ENCODE measurements at regions not wholly inside any gene's neighbourhood (a gene's known extent, or its start where the extent isn't known, plus 50 kb on each side); places are given as distances from the start of the nearest gene placed in this dataset.

- TF ChIP-seq ZNF462 (CRISPR knock-in tag; IDR thresholded peaks at IDR 0.05) = no peak
These were observed 146.4 kb upstream of the MAP2 start (continued) for GRCh38 chr2:209277444-209277843.

- H3K27ac Mint-ChIP-seq = peak overlapping the region; percentile 99
These were observed 125.2 kb upstream of the MAP2 start for GRCh38 chr2:209298601-209299000.

More at GRCh38 chr2:209298601-209299000, 125.2 kb upstream of the MAP2 start:
- no peak overlapping the region for H2AFZ ChIP-seq
- H3K4me3 Mint-ChIP-seq = peak overlapping the region; percentile 99
- no peaks in the 10 kb centered on the region for H3K9me2 ChIP-seq (ENCODE audit: insufficient read depth)
- peaks cover 41% of the 10 kb centered on the region for H3K36me3 Mint-ChIP-seq (ENCODE audit: low read depth)
- H3K9me3 Mint-ChIP-seq = peaks cover 34% of the 10 kb centered on the region
- peaks cover 34% of the 10 kb centered on the region for H3K27me3 Mint-ChIP-seq (ENCODE audit: insufficient read depth, low read depth, poor library complexity)
- H3K4me3 ChIP-seq = peak overlapping the region; percentile 93
- no peaks in the 10 kb centered on the region for H3K27me3 ChIP-seq (ENCODE audit: insufficient read depth)
- H3K79me2 ChIP-seq (replicated peaks; ENCODE audit: insufficient read depth) = peaks cover 62% of the 10 kb centered on the region
- DNase-seq (ENCODE audit: low spot score) (no peak), ATAC-seq (peak; percentile 87)
- H3K27ac ChIP-seq (ENCODE audit: low read depth) = peak overlapping the region; percentile 96
- H3K4me2 ChIP-seq = peak overlapping the region; percentile 77
- no peaks in the 10 kb centered on the region for H4K20me1 ChIP-seq (replicated peaks; ENCODE audit: insufficient read depth)
- no peak for TF ChIP-seq CTCF (conservative IDR thresholded peaks at IDR 0.05; ENCODE audit: low read depth in 2 of 2)
- TF ChIP-seq JUNB (IDR thresholded peaks at IDR 0.05; ENCODE audit: unreplicated experiment) = no peak
- TF ChIP-seq ETS1 (IDR thresholded peaks at IDR 0.05) = no peak
- peaks cover 27% of the 10 kb centered on the region for H3K36me3 ChIP-seq (ENCODE audit: insufficient read depth)
- H3F3A ChIP-seq (replicated peaks; ENCODE audit: low read depth) = peaks cover 12% of the 10 kb centered on the region; the same call in 1 of the 2 replicates
- H3K4me1 Mint-ChIP-seq = peaks cover 46% of the 10 kb centered on the region
- peaks cover 44% of the 10 kb centered on the region for H3K4me1 ChIP-seq (ENCODE audit: insufficient read depth)
